ENCODE measurements at regions not wholly inside any gene's neighbourhood (a gene's known extent, or its start where the extent isn't known, plus 50 kb on each side); places are given as distances from the start of the nearest gene placed in this dataset.
A peak's percentile ranks its signal among the peaks of the same experiment; 100 is the strongest.

DNA sequence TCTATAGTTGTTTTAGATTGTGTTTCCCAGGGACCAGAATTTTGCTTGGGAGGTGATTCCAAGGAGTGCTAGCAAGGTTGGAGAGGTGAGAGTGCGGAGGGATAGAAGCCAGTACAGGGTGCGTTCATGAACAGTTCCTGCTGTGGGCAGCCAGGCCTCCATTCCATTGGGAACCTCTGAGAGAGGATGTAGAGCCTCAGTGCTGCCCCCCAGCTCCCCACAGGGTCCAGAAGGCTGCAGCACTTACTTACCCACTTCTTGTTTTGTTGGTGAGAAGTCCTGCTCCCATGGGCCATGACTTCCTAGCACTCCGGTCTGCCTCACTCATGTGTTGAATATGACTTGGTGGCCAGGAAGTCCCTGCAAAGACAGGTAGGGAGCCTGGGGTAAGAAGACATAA is 128.2 kb upstream of the GAS1 start:
- DNase-seq, result no peak

DNA sequence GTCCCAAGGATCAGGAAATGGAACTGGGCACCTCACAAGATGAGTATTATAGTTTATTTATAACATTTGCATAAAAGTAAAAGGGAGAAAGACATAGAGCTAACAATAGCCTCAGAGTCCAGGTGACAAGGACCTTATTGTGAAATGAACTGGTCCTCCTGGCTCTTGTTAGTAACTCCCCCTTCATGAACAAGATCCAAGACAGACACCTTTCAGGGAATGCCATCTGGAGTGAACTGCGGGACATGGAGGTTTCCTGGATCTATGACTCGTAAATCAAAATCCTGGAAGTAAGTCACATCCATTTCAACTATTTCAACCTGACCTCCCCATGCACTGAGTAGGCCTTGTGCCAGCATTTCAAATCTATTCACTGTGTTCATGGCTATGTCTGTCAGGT is 129.5 kb upstream of the GAS1 start:
- Histone ChIP-seq H3K9me3 (no peaks in the 10 kb centered on the region), H3K27ac (no peak overlapping the region), H3K4me1 (peaks cover 0 to 10% of the 10 kb centered on the region in 2 donors), H3K27me3 (no peaks in the 10 kb centered on the region), H3K4me3 (no peak overlapping the region), H3K36me3 (no peaks in the 10 kb centered on the region)
- no peak for TF ChIP-seq POLR2A (IDR thresholded peaks at IDR 0.05)
- TF ChIP-seq, protein P1, sequence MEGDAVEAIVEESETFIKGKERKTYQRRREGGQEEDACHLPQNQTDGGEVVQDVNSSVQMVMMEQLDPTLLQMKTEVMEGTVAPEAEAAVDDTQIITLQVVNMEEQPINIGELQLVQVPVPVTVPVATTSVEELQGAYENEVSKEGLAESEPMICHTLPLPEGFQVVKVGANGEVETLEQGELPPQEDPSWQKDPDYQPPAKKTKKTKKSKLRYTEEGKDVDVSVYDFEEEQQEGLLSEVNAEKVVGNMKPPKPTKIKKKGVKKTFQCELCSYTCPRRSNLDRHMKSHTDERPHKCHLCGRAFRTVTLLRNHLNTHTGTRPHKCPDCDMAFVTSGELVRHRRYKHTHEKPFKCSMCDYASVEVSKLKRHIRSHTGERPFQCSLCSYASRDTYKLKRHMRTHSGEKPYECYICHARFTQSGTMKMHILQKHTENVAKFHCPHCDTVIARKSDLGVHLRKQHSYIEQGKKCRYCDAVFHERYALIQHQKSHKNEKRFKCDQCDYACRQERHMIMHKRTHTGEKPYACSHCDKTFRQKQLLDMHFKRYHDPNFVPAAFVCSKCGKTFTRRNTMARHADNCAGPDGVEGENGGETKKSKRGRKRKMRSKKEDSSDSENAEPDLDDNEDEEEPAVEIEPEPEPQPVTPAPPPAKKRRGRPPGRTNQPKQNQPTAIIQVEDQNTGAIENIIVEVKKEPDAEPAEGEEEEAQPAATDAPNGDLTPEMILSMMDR (IDR thresholded peaks at IDR 0.05), result no peak
- no peak for DNase-seq
- intact Hi-C loops (cut with DNase I; ENCODE audit: low total_unique reads), result no loop called here

More for the DNA sequence above, 128.2 kb upstream of the GAS1 start:
- Histone ChIP-seq H3K36me3 (no peaks in the 10 kb centered on the region), H3K9me3 (no peaks in the 10 kb centered on the region), H3K27me3 (no peaks in the 10 kb centered on the region), H3K27ac (no peak overlapping the region), H3K4me3 (no peak overlapping the region), H3K4me1 (peaks cover 0 to 14% of the 10 kb centered on the region in 2 donors)
- TF ChIP-seq POLR2A (IDR thresholded peaks at IDR 0.05), result no peak
- TF ChIP-seq, protein P1 (IDR thresholded peaks at IDR 0.05), result no peak
- intact Hi-C loops (cut with DNase I; ENCODE audit: low total_unique reads), result no loop called here

- Histone ChIP-seq H3K9me3 (no peaks in the 10 kb centered on the region), H3K27me3 (no peaks in the 10 kb centered on the region), H3K36me3 (no peaks in the 10 kb centered on the region), H3K4me3 (no peak overlapping the region), H3K4me1 (peaks cover 0 to 5% of the 10 kb centered on the region in 2 donors), H3K27ac (peak overlapping the region in 1 of 2 donors; percentile 51)
- no peak for DNase-seq
- TF ChIP-seq, protein P1 (IDR thresholded peaks at IDR 0.05), result no peak
- TF ChIP-seq POLR2A (IDR thresholded peaks at IDR 0.05), result no peak
- intact Hi-C loops (cut with DNase I; ENCODE audit: low total_unique reads), result no loop called here
Measured at GRCh38 chr9:87077986-87078385, 130.7 kb upstream of the GAS1 start.

GRCh38 chr9:87080512-87081264 is 133.4 kb upstream of the GAS1 start:
- no peaks in the 10 kb centered on the region for H3K9me3 ChIP-seq
- no peak overlapping the region for H3K4me3 ChIP-seq
- no peak for DNase-seq
- no peaks in the 10 kb centered on the region for H3K27me3 ChIP-seq
- H3K4me1 ChIP-seq, result no peaks in the 10 kb centered on the region
- TF ChIP-seq, protein P1 (IDR thresholded peaks at IDR 0.05), result peak in 1 of 4 experiments; percentile 7
- TF ChIP-seq POLR2A (IDR thresholded peaks at IDR 0.05), result no peak
- no peaks in the 10 kb centered on the region for H3K36me3 ChIP-seq
- intact Hi-C loops (cut with DNase I; ENCODE audit: low total_unique reads), result no loop called here
- H3K27ac ChIP-seq, result peak overlapping the region; percentile 68 to 76

DNA sequence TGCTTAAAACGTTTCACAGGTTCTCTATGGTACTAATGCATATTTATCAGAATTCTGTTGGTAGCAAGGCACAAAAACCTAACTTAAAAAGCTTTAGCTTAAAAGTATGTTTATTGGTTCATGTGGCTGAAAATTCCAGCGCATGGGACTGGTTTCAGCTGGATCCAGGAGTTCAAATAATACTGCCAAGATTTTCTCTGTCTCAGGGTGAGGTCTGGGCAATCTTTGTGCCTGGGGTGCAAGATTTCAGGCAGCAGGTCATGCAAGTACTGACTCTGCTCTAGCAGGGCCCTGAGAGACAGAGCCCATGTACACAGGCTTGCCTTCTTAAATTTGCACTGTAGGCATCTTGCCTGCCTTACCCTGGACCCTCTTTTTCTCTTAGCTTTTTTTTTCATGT is 134.2 kb upstream of the GAS1 start:
- H3K4me1 ChIP-seq, result no peaks in the 10 kb centered on the region
- peak overlapping the region; percentile 68 to 76 for H3K27ac ChIP-seq
- intact Hi-C loops (cut with DNase I; ENCODE audit: low total_unique reads), result no loop called here
- no peak for DNase-seq
- no peaks in the 10 kb centered on the region for H3K9me3 ChIP-seq
- H3K4me3 ChIP-seq, result no peak overlapping the region
- no peak for TF ChIP-seq POLR2A (IDR thresholded peaks at IDR 0.05)
- H3K27me3 ChIP-seq, result no peaks in the 10 kb centered on the region
- no peaks in the 10 kb centered on the region for H3K36me3 ChIP-seq
